GM19351 (cell line): ENCODE measurements at regions not wholly inside any gene's neighbourhood (a gene's known extent, or its start where the extent isn't known, plus 50 kb on each side); places are given as distances from the start of the nearest gene placed in this dataset.

Source experiments
- ATAC-seq: cut with Tn5 transposase; IDR thresholded peaks from one replicate; pipeline ENCODE4 v1.9.1; 2021; ENCODE audit warnings: mild to moderate bottlenecking, moderate library complexity; ENCODE audit not compliant: unreplicated experiment

GRCh38 chr1:87942165-87942564 lies 613.5 kb downstream of the LMO4 start:
- no peak for ATAC-seq

GRCh38 chr1:87949711-87950110 lies 621.0 kb downstream of the LMO4 start:
- no peak for ATAC-seq

GRCh38 chr1:87950369-87950768 lies 621.7 kb downstream of the LMO4 start:
- no peak for ATAC-seq

- ATAC-seq, result no peak
These were observed 622.7 kb downstream of the LMO4 start for GRCh38 chr1:87951409-87951808.

GRCh38 chr1:87951852-87952251 lies 623.2 kb downstream of the LMO4 start:
- no peak for ATAC-seq

- no peak for ATAC-seq
These were observed 624.4 kb downstream of the LMO4 start for GRCh38 chr1:87953121-87953520.

- peak; percentile 96 for ATAC-seq
These were observed 625.2 kb downstream of the LMO4 start for GRCh38 chr1:87953732-87954344.

- ATAC-seq, result no peak
These were observed 626.4 kb downstream of the LMO4 start for GRCh38 chr1:87955038-87955437.

GRCh38 chr1:87956072-87956471 lies 627.4 kb downstream of the LMO4 start:
- no peak for ATAC-seq

- no peak for ATAC-seq
These were observed 628.1 kb downstream of the LMO4 start for GRCh38 chr1:87956750-87957149.

GRCh38 chr1:87957331-87957730 lies 628.7 kb downstream of the LMO4 start:
- no peak for ATAC-seq

- ATAC-seq, result no peak
These were observed 629.5 kb downstream of the LMO4 start for GRCh38 chr1:87958201-87958600.

- ATAC-seq, result no peak
These were observed 630.0 kb downstream of the LMO4 start for GRCh38 chr1:87958716-87959115.

- no peak for ATAC-seq
These were observed 630.6 kb downstream of the LMO4 start for GRCh38 chr1:87959236-87959635.

- no peak for ATAC-seq
These were observed 633.3 kb downstream of the LMO4 start for GRCh38 chr1:87961992-87962391.

GRCh38 chr1:87963556-87963955 lies 634.9 kb downstream of the LMO4 start:
- ATAC-seq, result no peak

- no peak for ATAC-seq
These were observed 636.5 kb downstream of the LMO4 start for GRCh38 chr1:87965193-87965592.

GRCh38 chr1:87968197-87968955 lies 639.7 kb downstream of the LMO4 start:
- ATAC-seq, result no peak

GRCh38 chr1:87969040-87969439 lies 640.4 kb downstream of the LMO4 start:
- ATAC-seq, result no peak

GRCh38 chr1:87972811-87973210 lies 644.1 kb downstream of the LMO4 start:
- no peak for ATAC-seq

- no peak for ATAC-seq
These were observed 645.2 kb downstream of the LMO4 start for GRCh38 chr1:87973896-87974295.

- no peak for ATAC-seq
These were observed 647.6 kb downstream of the LMO4 start for GRCh38 chr1:87976316-87976715.

GRCh38 chr1:87977145-87977544 lies 648.5 kb downstream of the LMO4 start:
- ATAC-seq, result no peak
